Retinal pigment epithelial cell (primary cell): ENCODE measurements at regions not wholly inside any gene's neighbourhood (a gene's known extent, or its start where the extent isn't known, plus 50 kb on each side); places are given as distances from the start of the nearest gene placed in this dataset.

Experiments
- DNase-seq: peaks from one replicate; pipeline ENCODE4 v3.0.0-alpha.2; 2010; ENCODE audit warnings: low read depth
- H3K4me3 ChIP-seq: 2 replicates; pipeline ENCODE4 v1.5.1; 2011; ENCODE audit warnings: mild to moderate bottlenecking, low read length, control low read depth, moderate library complexity
- TF ChIP-seq, protein P1 (sequence below): conservative IDR thresholded peaks from 2 replicates; pipeline ENCODE4 v1.5.1; 2011; ENCODE audit warnings: low read depth, low read length, control low read depth, inconsistent platforms

DNA sequence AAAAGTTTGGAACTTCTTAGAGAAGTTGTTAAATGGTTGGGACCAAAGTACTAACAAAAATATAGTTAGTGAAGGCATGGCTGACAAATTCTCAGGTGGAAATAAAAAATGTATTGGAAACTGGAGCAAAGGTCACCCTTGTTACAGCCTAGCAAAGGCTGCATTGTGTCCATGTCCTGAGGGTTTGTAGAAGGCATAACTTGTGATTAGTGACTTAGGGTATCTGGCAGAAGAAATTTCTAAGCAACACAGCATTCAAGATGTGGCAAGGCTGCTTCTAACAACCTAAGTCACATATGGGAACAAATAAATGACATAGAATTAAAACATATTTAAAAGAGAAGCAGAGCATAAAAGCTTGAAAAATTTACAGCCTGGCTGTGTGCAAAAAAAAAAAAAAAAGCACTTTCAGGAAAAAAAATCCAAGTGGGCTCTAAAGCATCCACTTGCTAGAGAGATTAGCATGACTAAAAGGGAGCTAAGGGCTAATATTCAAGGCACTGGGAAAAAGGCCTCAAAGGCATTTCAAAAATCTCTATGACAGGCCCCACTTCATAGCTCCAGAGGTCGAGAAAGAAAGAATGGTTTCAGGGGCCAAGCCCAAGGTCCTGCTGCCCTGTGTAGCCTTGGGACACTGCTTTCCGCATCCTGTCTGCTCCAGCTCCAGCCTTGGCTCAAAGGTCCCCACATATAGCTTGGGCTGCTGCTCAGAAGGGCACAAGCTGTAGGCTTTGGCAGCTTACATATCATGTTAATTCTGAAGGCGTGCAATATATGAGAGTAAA, 453.2 kb upstream of the PTCHD4 start:
- peak; percentile 72 for DNase-seq
- TF ChIP-seq, protein P1, sequence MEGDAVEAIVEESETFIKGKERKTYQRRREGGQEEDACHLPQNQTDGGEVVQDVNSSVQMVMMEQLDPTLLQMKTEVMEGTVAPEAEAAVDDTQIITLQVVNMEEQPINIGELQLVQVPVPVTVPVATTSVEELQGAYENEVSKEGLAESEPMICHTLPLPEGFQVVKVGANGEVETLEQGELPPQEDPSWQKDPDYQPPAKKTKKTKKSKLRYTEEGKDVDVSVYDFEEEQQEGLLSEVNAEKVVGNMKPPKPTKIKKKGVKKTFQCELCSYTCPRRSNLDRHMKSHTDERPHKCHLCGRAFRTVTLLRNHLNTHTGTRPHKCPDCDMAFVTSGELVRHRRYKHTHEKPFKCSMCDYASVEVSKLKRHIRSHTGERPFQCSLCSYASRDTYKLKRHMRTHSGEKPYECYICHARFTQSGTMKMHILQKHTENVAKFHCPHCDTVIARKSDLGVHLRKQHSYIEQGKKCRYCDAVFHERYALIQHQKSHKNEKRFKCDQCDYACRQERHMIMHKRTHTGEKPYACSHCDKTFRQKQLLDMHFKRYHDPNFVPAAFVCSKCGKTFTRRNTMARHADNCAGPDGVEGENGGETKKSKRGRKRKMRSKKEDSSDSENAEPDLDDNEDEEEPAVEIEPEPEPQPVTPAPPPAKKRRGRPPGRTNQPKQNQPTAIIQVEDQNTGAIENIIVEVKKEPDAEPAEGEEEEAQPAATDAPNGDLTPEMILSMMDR = no peak
- no peak overlapping the region for H3K4me3 ChIP-seq

DNA sequence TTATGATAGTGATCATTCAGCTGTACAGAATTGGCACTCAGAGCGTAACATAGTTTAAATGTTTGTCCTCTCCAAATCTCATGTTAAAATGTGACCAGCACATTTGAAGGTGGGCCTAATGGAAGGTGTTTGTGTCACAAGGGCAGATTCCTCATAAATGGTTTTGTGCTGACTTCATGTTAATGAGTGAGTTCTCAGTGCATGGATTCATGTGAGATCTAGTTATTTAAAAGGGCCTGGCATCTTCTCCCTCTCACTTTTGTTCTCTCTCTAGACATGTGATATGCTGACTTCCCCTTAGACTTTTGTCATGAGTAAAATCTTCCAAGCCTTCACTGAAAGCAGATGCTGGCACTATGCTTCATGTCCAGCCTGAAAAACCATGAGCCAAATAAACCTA, 452.4 kb upstream of the PTCHD4 start:
- TF ChIP-seq, protein P1 = no peak
- no peak overlapping the region for H3K4me3 ChIP-seq
- DNase-seq = no peak

DNA sequence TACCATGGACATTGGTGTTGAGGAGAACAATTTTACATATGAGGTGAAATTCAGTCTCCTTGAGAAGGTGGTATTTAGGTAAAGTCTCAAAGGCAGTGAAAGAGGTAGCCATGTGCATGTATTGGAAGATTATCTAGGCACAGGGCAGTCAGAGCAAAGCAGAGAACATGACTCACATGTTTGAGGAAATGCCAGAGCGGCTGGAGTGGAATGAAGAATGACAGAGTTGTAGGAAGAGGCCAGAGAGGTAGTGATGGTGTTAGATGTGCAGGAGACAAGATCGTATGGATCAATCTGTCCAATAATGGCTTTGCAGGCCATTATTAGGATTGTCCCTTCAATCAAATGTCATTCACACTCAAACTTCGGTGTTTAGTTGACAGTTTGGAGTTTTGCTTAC, 449.4 kb upstream of the PTCHD4 start:
- TF ChIP-seq, protein P1 = no peak
- H3K4me3 ChIP-seq = no peak overlapping the region
- no peak for DNase-seq

DNA sequence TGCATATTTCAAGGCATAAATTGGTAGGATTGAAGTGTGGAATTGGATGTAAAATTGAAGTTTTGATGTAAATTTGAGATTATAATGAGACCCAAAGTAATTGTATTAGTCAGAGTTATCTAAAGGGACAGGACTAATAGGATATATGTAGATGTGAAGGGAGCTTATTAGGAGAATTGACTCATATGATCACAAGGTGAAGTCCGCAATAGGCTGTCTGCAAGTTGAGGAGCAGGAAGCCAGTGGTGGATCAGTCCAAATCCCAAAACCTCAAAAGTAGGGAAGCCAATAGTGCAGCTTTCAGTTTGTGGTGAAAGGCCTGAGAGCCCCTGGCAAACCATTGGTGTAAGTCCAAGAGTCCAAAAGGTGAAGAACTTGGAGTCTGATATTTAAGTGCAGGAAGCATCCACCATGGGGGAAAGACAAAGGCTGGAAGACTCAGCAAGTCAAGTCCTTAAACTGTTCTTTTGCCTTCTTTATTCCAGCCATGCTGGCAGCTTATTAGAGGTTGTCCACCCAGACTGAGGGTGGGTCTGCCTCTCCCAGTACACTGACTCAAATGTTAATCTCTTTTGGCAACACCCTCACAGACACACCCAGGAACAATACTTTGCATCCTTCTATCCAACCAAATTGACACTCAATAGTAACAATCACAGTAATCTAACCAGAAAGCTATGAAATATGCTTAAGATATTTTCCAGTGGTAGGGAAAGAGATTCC, 442.6 kb upstream of the PTCHD4 start:
- peak; percentile 70 for DNase-seq
- H3K4me3 ChIP-seq = no peak overlapping the region
- TF ChIP-seq, protein P1 = no peak

DNA sequence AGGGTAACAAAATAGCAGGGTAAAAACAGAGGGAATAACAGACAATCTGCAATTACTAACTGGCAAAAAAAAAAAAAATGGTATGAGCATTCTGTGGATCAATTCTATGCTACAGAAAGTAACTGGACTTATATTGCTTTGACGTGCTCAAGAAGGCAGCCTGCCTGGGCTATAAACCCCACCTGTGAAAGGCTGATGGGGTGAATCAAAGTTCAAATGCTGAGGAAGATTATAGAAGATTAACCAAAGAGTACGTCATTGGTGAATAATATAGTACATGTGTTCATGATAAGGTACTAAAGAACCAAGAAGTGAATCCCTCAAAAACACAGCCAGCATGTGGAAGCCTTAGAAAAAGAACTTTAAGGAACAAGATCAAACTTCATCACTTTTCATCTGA, 441.9 kb upstream of the PTCHD4 start:
- DNase-seq = peak; percentile 91
- H3K4me3 ChIP-seq = no peak overlapping the region
- TF ChIP-seq, protein P1 = no peak

DNA sequence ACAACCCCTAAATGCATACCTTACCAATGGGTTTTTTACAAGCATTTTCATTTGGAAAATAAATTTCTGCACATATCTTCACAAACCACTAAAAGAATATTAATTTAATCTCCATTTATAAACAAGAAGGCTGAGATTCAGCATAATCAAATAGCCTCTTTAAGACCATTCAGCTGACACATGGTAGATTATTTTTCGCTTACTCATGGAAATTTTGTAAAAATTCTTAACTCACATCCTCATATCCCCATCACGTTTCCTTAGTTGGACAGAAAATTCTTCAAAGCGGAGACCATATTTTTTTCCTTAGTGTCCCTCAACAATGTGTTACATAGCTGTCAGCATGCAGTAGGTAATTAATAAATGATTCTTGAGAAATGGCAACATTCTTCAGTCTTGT, 439.6 kb upstream of the PTCHD4 start:
- no peak overlapping the region for H3K4me3 ChIP-seq
- DNase-seq = no peak
- TF ChIP-seq, protein P1 = no peak

DNA sequence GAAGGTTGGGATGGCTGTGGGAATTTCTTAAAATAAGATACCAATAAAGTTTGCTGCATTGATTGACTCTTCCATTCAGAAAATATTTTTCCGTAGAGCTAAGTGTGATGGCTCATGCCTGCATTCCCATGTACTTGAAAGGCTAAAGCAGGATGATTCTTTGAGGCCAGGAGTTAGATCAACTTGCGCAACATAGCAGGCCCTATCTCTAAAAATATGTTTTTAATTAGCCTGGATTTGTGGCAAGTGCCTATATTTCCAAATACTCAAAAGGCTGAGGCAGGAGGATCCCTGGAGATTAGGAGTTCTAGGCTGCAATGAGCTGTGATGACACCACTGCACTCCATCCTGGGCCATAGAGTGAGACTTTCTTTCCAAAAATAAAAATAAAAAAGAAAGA, 431.2 kb upstream of the PTCHD4 start:
- TF ChIP-seq, protein P1 = no peak
- no peak for DNase-seq
- no peak overlapping the region for H3K4me3 ChIP-seq
